ENCODE measurements at regions not wholly inside any gene's neighbourhood (a gene's known extent, or its start where the extent isn't known, plus 50 kb on each side); places are given as distances from the start of the nearest gene placed in this dataset.

DNA sequence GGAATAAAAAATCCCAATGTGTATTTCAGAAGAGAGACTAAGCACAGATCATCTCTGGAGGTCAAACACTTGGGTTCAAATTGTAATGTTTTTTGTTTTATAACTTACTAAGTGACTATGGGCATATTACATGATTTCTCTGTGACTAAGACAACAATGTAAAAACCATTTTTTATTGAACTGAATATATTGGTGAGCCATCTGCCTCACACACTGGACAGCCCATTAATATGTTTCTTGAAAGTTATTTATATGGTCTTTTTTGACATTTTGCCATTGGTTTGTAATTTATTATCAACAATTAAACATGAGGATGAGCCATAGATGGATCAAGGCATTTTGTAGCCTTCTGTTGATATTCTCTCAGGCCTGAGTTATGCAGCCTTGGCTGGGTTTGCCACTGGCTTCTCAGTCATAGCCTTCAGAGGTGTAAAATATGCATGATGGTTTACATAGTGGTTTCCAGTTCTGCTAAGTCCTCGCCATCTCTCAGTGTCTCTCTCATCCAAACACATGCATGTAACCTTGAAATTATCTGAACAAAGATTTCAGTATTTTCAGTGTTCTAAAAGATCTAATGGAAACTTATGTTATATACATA, 997.2 kb downstream of the DIPK2A start:
- Histone ChIP-seq H3K4me2 (no peak overlapping the region), H3K4me3 (no peak overlapping the region), H3K9me2 (ENCODE audit: insufficient read depth) (0 out of 2 replicates have a peak, but pooled peaks cover 2% of the 10 kb centered on the region), H3K27ac (ENCODE audit: low read depth) (no peak overlapping the region), H3K4me1 (ENCODE audit: insufficient read depth) (no peaks in the 10 kb centered on the region), H3F3A (replicated peaks; ENCODE audit: low read depth) (no peaks in the 10 kb centered on the region), H3K27me3 (ENCODE audit: insufficient read depth) (no peaks in the 10 kb centered on the region), H3K79me2 (replicated peaks; ENCODE audit: insufficient read depth) (no peaks in the 10 kb centered on the region), H4K20me1 (replicated peaks; ENCODE audit: insufficient read depth) (no peaks in the 10 kb centered on the region), H2AFZ (peak overlapping the region; percentile 39; the same call in 1 of the 2 replicates), H3K36me3 (ENCODE audit: insufficient read depth) (no peaks in the 10 kb centered on the region)
- H3K27ac Mint-ChIP-seq, result no peak overlapping the region
- no peak overlapping the region for H3K4me3 Mint-ChIP-seq
- no peaks in the 10 kb centered on the region for H3K4me1 Mint-ChIP-seq
- no peaks in the 10 kb centered on the region for H3K27me3 Mint-ChIP-seq (ENCODE audit: insufficient read depth, low read depth, poor library complexity)
- no peak for ATAC-seq
- DNase-seq (ENCODE audit: low spot score), result no peak
- no peak for TF ChIP-seq CREB1 (CRISPR knock-in tag; IDR thresholded peaks at IDR 0.05; ENCODE audit: low read depth)
- no peak for TF ChIP-seq POLR2AphosphoS5 (IDR thresholded peaks at IDR 0.05; ENCODE audit: low read depth)
- TF ChIP-seq NANOG (IDR thresholded peaks at IDR 0.05; ENCODE audit: borderline replicate concordance), result no peak
- TF ChIP-seq REST (IDR thresholded peaks at IDR 0.05; ENCODE audit: unreplicated experiment), result no peak
- no peak for TF ChIP-seq ETS1 (IDR thresholded peaks at IDR 0.05)
- no peak for TF ChIP-seq ZNF462 (CRISPR knock-in tag; IDR thresholded peaks at IDR 0.05)
- TF ChIP-seq, protein P1, sequence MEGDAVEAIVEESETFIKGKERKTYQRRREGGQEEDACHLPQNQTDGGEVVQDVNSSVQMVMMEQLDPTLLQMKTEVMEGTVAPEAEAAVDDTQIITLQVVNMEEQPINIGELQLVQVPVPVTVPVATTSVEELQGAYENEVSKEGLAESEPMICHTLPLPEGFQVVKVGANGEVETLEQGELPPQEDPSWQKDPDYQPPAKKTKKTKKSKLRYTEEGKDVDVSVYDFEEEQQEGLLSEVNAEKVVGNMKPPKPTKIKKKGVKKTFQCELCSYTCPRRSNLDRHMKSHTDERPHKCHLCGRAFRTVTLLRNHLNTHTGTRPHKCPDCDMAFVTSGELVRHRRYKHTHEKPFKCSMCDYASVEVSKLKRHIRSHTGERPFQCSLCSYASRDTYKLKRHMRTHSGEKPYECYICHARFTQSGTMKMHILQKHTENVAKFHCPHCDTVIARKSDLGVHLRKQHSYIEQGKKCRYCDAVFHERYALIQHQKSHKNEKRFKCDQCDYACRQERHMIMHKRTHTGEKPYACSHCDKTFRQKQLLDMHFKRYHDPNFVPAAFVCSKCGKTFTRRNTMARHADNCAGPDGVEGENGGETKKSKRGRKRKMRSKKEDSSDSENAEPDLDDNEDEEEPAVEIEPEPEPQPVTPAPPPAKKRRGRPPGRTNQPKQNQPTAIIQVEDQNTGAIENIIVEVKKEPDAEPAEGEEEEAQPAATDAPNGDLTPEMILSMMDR (conservative IDR thresholded peaks at IDR 0.05; ENCODE audit: low read depth in 2 of 2), result no peak
- TF ChIP-seq ZNF331 (CRISPR knock-in tag; IDR thresholded peaks at IDR 0.05; ENCODE audit: low read depth), result no peak
- no peak for TF ChIP-seq ZNF114 (CRISPR knock-in tag; IDR thresholded peaks at IDR 0.05)
- no peak for TF ChIP-seq EZH2phosphoT487 (IDR thresholded peaks at IDR 0.05; ENCODE audit: unreplicated experiment)
- no peak for TF ChIP-seq EZH2 (IDR thresholded peaks at IDR 0.05; ENCODE audit: low read depth, unreplicated experiment)
- TF ChIP-seq STAT1 (IDR thresholded peaks at IDR 0.05; ENCODE audit: unreplicated experiment), result no peak
- no peak for TF ChIP-seq JUNB (IDR thresholded peaks at IDR 0.05; ENCODE audit: unreplicated experiment)
- no peaks in the 10 kb centered on the region for H3K36me3 Mint-ChIP-seq (ENCODE audit: low read depth)
- H3K9me3 Mint-ChIP-seq, result no peaks in the 10 kb centered on the region; the same call in 2 of the 3 replicates
